NB4 (cell line): ENCODE measurements at regions not wholly inside any gene's neighbourhood (a gene's known extent, or its start where the extent isn't known, plus 50 kb on each side); places are given as distances from the start of the nearest gene placed in this dataset.
"Not testable (repeated sequence)": the region's sequence is repeated elsewhere in the genome, so short reads cannot be mapped to it uniquely, and the experiment has no call there.

ENCODE experiments used
- DNase-seq: peaks from one replicate; pipeline ENCODE4 v3.0.0; 2010; ENCODE audit warnings: low read depth
- H3K4me3 ChIP-seq: one replicate; pipeline ENCODE4 v1.5.1; 2011; ENCODE audit warnings: mild to moderate bottlenecking, low read depth, low read length, moderate library complexity
- MAX ChIP-seq: IDR thresholded peaks from 2 replicates; pipeline ENCODE4 v1.6.1; 2011; ENCODE audit warnings: low read depth, low read length
- MYC ChIP-seq: IDR thresholded peaks from 2 replicates; pipeline ENCODE4 v1.6.1; 2011; ENCODE audit warnings: low read depth, low read length
- POLR2A ChIP-seq: IDR thresholded peaks from 2 replicates; pipeline ENCODE4 v1.6.1; 2011; ENCODE audit warnings: mild to moderate bottlenecking; ENCODE audit not compliant: insufficient read length; ENCODE audit errors: extremely low read depth
- TF ChIP-seq, protein P1 (sequence below): IDR thresholded peaks from one replicate; pipeline ENCODE4 v1.5.1; 2012; ENCODE audit warnings: low read depth, low read length

DNA sequence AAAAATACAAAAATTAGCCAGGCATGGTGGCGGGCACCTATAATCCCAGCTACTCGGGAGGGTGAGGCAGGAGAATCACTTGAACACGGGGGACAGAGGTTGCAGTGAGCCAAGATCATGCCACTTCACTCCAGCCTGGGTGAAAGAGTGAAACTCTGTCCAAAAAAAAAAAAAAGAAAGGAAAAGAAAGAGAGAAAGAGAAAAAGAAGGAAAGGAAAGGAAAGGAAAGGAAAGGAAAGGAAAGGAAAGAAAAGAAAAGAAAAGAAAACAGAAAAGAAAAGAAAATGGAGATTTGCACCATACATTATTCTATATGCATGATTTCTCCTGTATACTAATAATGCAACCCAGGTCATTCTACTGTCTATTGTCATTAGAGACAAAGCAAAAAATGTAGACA lies 421.5 kb downstream of the PCDH19 start:
- H3K4me3 ChIP-seq, DNase-seq: not testable (repeated sequence)

DNA sequence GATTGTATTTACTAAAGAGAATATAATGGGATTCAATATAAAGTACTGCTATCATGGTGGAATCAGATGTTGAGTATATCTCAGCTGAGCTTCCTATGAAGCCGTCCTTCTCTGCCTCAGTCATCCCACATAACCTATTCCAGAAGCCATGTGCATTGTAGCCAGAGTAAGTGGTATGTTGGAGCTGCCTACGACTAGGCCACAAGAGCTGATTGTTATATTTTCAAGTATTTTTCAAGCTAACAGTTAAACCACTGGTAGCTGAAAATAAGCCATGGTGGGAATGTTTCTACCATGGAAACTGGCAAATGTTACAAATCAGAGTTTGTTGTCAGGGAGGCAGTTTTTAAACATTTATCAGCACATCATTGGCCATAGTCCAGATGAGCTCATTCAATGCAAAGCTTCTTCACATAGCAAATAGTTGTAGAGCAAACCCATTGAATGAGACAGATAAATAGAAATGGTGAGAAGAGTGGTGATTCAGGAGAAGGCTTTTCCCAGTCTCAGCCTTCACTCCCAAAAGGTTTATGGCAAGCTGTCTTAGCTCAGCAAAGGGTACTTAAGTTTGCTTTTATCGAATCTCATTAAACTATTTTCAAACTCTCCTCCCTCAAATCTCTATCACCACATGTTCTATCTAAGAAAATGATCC lies 436.4 kb downstream of the PCDH19 start:
- TF ChIP-seq MAX (no peak), POLR2A (no peak), MYC (no peak)
- TF ChIP-seq, protein P1, sequence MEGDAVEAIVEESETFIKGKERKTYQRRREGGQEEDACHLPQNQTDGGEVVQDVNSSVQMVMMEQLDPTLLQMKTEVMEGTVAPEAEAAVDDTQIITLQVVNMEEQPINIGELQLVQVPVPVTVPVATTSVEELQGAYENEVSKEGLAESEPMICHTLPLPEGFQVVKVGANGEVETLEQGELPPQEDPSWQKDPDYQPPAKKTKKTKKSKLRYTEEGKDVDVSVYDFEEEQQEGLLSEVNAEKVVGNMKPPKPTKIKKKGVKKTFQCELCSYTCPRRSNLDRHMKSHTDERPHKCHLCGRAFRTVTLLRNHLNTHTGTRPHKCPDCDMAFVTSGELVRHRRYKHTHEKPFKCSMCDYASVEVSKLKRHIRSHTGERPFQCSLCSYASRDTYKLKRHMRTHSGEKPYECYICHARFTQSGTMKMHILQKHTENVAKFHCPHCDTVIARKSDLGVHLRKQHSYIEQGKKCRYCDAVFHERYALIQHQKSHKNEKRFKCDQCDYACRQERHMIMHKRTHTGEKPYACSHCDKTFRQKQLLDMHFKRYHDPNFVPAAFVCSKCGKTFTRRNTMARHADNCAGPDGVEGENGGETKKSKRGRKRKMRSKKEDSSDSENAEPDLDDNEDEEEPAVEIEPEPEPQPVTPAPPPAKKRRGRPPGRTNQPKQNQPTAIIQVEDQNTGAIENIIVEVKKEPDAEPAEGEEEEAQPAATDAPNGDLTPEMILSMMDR = no peak
- no peak for DNase-seq
- H3K4me3 ChIP-seq = no peak overlapping the region

GRCh38 chrX:99939883-99940232 lies 470.2 kb downstream of the PCDH19 start:
- DNase-seq = no peak
- H3K4me3 ChIP-seq = no peak overlapping the region
- TF ChIP-seq, protein P1 = no peak
- TF ChIP-seq POLR2A (no peak), MAX (no peak)

- H3K4me3 ChIP-seq, DNase-seq: not testable (repeated sequence)
Observed at GRCh38 chrX:99939206-99939882, 470.7 kb downstream of the PCDH19 start.

GRCh38 chrX:99938464-99938863 lies 471.6 kb downstream of the PCDH19 start:
- no peak for DNase-seq
- H3K4me3 ChIP-seq = no peak overlapping the region
- TF ChIP-seq POLR2A (no peak), MAX (no peak), MYC (no peak)
- TF ChIP-seq, protein P1 = no peak

DNA sequence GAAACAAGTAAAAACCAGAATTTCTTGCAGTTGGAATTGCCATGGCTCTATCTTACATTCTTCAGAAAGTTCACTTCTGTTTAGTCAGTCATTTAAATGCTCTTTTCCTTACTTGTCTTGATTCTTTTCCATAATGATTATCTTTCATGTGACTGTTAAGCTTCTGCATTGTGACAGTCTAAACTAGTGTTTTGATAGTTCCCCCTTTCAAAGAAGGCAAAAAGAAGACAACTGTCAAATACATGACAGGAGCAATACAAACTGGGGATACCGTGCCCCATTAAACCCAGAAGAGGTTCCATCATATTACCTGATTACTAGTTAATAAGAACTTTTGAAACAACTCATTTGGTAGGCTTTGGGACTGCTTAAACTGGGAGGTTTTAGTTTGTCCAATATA lies 476.2 kb downstream of the PCDH19 start:
- H3K4me3 ChIP-seq = no peak overlapping the region
- no peak for DNase-seq
- TF ChIP-seq MAX = no peak
- TF ChIP-seq MYC = no peak
- TF ChIP-seq, protein P1 = no peak

DNA sequence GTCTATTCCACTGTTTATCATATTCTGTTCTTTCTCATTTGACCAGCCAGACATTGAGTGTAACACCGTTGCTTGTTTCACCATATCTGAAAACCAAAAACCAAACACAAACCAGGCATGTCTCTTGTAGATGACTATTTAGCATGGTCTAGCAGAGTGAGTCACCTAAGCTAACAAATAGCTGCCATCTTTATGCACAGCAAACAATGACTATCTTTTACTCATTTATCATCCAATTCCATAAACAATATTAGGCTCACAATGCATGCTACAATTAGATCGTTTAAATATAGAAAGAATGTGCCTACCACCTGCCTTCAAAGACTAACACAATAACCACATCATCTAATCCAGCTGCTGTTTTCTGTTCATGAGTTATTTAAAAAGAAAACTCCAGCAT lies 495.4 kb downstream of the PCDH19 start:
- no peak overlapping the region for H3K4me3 ChIP-seq
- DNase-seq = no peak
- TF ChIP-seq, protein P1 = no peak
- TF ChIP-seq MYC (no peak), MAX (no peak), POLR2A (no peak)
